ENCODE measurements at regions not wholly inside any gene's neighbourhood (a gene's known extent, or its start where the extent isn't known, plus 50 kb on each side); places are given as distances from the start of the nearest gene placed in this dataset.
"Not testable (repeated sequence)": the region's sequence is repeated elsewhere in the genome, so short reads cannot be mapped to it uniquely, and the experiment has no call there.

DNA sequence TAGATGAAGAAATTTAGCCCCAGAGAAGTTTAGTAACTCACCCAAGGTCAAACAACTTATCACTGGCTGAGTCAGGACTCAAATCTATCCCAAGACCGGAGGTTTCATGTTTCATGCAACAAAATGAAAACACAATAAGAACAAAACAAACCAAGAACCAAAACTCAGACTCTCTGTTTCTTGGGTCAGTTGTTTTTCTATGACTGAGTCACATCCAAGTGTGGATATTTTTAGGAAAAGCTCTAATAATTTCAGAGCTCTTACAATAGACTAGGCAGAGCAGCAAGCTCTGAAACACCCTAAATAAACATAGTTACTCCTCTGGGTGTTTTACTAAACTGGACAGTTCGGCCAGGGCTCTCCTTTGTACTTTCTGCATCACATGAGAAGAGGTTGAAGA lies 87.6 kb upstream of the PRB2 start:
- Histone ChIP-seq H3K36me3 (no peaks in the 10 kb centered on the region), H3K27ac (no peak overlapping the region), H3K4me3 (no peak overlapping the region), H3K4me1 (no peaks in the 10 kb centered on the region), H3K27me3 (no peaks in the 10 kb centered on the region), H3K9me3 (no peaks in the 10 kb centered on the region)
- no peak for DNase-seq
- TF ChIP-seq, protein P1, sequence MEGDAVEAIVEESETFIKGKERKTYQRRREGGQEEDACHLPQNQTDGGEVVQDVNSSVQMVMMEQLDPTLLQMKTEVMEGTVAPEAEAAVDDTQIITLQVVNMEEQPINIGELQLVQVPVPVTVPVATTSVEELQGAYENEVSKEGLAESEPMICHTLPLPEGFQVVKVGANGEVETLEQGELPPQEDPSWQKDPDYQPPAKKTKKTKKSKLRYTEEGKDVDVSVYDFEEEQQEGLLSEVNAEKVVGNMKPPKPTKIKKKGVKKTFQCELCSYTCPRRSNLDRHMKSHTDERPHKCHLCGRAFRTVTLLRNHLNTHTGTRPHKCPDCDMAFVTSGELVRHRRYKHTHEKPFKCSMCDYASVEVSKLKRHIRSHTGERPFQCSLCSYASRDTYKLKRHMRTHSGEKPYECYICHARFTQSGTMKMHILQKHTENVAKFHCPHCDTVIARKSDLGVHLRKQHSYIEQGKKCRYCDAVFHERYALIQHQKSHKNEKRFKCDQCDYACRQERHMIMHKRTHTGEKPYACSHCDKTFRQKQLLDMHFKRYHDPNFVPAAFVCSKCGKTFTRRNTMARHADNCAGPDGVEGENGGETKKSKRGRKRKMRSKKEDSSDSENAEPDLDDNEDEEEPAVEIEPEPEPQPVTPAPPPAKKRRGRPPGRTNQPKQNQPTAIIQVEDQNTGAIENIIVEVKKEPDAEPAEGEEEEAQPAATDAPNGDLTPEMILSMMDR (IDR thresholded peaks at IDR 0.05), result no peak
- intact Hi-C loops (cut with DNase I), result loop anchor here (10.0 kb wide), 1 partner anchor 718 kb away; no protein-coding TSS in a partner anchor
- no peak for ATAC-seq

DNA sequence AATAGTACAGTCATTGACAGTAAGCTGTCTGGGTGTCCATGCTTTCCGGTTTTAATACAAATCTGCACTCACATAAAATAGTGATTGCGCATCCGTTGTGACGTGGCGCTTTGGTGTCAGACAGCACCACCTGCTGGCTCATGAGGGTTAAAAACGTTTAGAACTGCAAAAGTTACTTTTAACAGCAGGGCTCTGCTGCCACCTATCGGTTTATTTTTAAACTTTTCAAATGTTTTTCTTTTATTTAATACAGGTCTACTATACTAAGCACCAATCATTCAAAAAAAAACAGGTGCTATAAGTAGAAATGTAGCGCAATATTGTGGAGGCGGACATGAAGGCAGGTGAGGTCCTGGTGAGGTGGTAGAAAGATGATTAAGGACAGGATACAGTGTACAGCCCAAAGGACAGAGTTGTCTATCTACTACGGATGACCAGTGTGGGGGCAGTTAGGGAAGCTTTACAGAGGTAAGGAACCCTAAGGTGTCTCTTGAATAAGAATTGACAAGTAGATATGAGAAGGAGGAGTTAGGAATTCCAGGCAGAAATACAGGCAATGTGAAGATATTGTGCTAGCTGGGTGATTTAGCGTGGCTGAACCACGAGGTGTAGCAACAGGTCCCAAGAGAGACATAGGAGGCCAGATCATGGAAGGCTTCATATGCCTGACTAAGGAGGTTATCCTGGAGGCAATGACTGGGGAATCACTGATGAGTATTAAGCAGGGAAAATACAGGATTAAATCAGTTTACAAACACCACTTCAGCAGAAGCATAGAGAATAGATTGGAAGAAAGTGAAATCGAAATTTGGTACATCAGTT lies 91.5 kb upstream of the PRB2 start:
- Histone ChIP-seq H3K27me3 (peaks cover 5% of the 10 kb centered on the region), H3K9me3 (no peaks in the 10 kb centered on the region), H3K27ac (no peak overlapping the region), H3K36me3 (no peaks in the 10 kb centered on the region), H3K4me1 (no peaks in the 10 kb centered on the region), H3K4me3 (no peak overlapping the region)
- TF ChIP-seq, protein P1 (IDR thresholded peaks at IDR 0.05), result peak; percentile 97
- intact Hi-C loops (cut with DNase I), result loop anchor here (10.0 kb wide), 1 partner anchor 722 kb away; no protein-coding TSS in a partner anchor
- DNase-seq (peak; percentile 77), ATAC-seq (peak; percentile 97)

DNA sequence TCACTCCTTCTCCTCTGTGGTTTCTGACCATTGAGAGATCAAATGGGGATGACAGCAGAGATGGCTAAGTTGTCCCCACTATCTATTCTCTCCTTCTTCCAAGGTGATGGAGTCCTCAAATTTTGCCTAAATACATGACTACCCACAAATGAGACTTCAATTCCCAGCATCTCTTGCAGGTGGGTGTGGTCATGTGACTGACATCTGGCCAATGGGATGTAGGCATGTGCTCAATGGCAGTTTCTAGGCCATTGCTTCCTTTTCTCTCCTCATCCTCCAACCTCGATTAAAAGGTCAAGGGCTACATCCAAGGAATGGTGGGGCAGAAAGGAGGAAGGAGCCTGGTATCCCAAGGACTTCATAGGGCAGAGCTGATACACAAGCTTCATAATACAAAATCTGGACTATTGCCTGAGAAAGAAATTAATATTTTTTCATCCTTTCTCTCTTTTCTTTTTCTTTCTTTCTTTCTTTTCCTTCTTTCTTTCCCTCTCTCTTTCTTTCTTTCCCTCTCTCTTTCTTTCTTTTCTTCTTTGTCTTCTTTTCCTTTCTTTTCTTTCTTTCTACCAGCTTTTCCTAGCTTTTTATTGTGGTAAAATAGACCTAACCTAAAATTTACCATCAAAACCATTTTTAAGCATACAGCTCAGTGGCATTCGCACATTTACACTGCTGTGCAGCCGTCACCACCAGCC lies 100.9 kb upstream of the PRB2 start:
- no peaks in the 10 kb centered on the region for H3K4me1 ChIP-seq
- peaks cover 11% of the 10 kb centered on the region for H3K27me3 ChIP-seq
- DNase-seq (no peak), ATAC-seq (no peak)
- TF ChIP-seq, protein P1 (IDR thresholded peaks at IDR 0.05), result no peak
- H3K9me3 ChIP-seq, result no peaks in the 10 kb centered on the region
- H3K4me3 ChIP-seq, result no peak overlapping the region
- intact Hi-C loops (cut with DNase I), result no loop called here
- no peaks in the 10 kb centered on the region for H3K36me3 ChIP-seq
- H3K27ac ChIP-seq, result no peak overlapping the region

DNA sequence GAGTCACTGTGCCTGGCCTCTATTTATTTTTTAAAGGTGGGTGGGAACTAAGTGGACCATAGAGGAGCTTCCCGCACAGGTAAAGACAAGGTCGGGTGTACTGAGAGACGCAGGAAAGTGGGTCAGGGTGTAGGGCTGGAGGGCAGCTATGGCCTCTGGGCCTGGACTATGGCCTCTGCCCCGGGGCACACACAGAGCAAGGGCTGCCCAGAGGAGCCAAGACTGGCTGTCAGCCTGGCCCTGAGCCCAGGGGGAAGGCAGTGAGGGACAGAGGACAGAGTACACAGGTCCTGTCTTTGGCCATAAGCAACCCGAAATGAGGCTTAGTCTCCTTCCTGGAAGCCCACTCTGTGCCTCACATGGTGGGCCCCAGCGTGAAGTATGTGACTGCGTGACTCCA lies 102.1 kb upstream of the PRB2 start:
- H3K27ac ChIP-seq, result no peak overlapping the region
- intact Hi-C loops (cut with DNase I), result no loop called here
- TF ChIP-seq, protein P1 (IDR thresholded peaks at IDR 0.05), result no peak
- DNase-seq (no peak), ATAC-seq (no peak)
- H3K4me1 ChIP-seq, result no peaks in the 10 kb centered on the region
- no peak overlapping the region for H3K4me3 ChIP-seq
- H3K27me3 ChIP-seq, result peaks cover 11% of the 10 kb centered on the region
- no peaks in the 10 kb centered on the region for H3K9me3 ChIP-seq
- no peaks in the 10 kb centered on the region for H3K36me3 ChIP-seq

DNA sequence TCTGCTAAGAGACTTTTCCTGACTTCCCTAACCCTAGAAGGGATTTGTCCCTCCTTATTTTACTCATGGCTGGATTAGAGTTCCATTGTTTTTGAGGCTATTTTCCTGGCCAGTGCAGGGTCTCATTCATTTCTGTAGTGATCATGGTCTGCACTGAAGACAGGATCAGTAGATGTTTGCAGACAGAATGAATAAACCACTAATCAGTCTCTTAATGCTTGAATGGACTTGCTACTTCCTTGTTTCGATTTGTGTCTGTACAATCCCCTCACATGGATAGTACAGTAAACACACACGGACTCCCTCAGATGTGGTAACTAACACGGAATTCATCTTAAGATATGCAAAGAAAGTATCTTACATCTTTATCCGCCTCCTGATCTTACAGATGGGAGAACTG lies 102.6 kb upstream of the PRB2 start:
- TF ChIP-seq, protein P1 (IDR thresholded peaks at IDR 0.05), result no peak
- DNase-seq (no peak), ATAC-seq (no peak)
- Histone ChIP-seq H3K27me3 (peaks cover 16% of the 10 kb centered on the region), H3K27ac (no peak overlapping the region), H3K9me3 (no peaks in the 10 kb centered on the region), H3K4me1 (no peaks in the 10 kb centered on the region), H3K36me3 (no peaks in the 10 kb centered on the region), H3K4me3 (no peak overlapping the region)
- intact Hi-C loops (cut with DNase I), result no loop called here

DNA sequence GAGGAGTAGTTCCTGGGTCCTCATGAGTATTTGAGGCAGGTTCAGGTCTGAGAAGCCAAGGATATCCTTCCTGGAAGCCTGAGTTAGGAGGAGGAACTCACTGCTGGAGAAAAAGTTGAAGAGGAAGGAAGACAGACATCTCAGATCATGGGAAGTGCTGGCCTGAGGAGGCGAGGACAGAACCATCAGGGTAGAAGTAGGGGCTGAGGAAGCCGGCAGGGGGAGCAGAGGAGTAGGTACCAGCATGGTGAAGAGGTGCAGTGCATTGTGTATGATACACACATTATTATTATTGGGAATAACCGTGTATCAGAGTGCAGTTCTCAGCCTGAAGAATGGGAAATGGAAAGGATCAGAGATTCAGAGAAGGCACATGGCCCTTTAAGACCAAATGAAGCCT lies 103.2 kb upstream of the PRB2 start:
- H3K27ac ChIP-seq; H3K36me3 ChIP-seq; intact Hi-C loops (cut with DNase I); ATAC-seq; H3K9me3 ChIP-seq; H3K4me3 ChIP-seq; DNase-seq; H3K4me1 ChIP-seq: not testable (repeated sequence)
- H3K27me3 ChIP-seq, result peaks cover 22% of the 10 kb centered on the region
